ENCODE measurements at regions not wholly inside any gene's neighbourhood (a gene's known extent, or its start where the extent isn't known, plus 50 kb on each side); places are given as distances from the start of the nearest gene placed in this dataset.
"Not testable (repeated sequence)": the region's sequence is repeated elsewhere in the genome, so short reads cannot be mapped to it uniquely, and the experiment has no call there.

GRCh38 chr9:6099346-6099745 is 83.9 kb upstream of the RANBP6 start:
- not testable (repeated sequence) for H3K27ac ChIP-seq; H3K27me3 ChIP-seq; H3K36me3 ChIP-seq; H3K9me3 ChIP-seq (ENCODE audit: low read depth); H3K4me1 ChIP-seq (ENCODE audit: low read depth); DNase-seq (ENCODE audit: low read depth in 1 of 2, low spot score in 1 of 2); H3K4me3 ChIP-seq

GRCh38 chr9:6098431-6098830 is 83.0 kb upstream of the RANBP6 start:
- TF ChIP-seq CTCF (IDR thresholded peaks at IDR 0.05; ENCODE audit: low read depth, low read length) = no peak
- Histone ChIP-seq H3K4me1 (ENCODE audit: low read depth) (no peaks in the 10 kb centered on the region), H3K36me3 (no peaks in the 10 kb centered on the region), H3K9me3 (ENCODE audit: low read depth) (no peaks in the 10 kb centered on the region), H3K4me3 (no peak overlapping the region), H3K27me3 (no peaks in the 10 kb centered on the region), H3K27ac (no peak overlapping the region)
- peak in 1 of 2 donors; percentile 59 for DNase-seq (ENCODE audit: low read depth in 1 of 2, low spot score in 1 of 2)

DNA sequence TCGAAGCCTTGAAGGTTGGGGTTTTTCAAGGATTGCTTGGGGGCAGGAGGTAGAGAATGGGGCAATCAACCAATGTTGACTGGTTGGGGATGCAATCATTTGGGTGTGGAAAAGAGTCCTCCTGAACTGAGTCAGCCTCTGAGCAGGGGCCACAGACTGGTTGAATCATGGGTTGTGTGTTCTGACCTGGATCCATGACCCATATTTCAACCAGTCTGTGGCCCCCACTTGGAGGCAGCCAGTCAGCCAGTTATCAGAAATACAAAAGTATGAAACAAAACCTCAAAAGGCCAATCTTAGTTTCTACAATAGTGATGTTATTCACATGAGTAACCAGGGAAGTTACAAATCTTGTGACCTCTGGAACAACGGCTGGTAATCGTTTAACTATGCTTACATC is 81.4 kb upstream of the RANBP6 start:
- no peak overlapping the region for H3K27ac ChIP-seq
- no peaks in the 10 kb centered on the region for H3K9me3 ChIP-seq (ENCODE audit: low read depth)
- no peak for TF ChIP-seq CTCF (IDR thresholded peaks at IDR 0.05; ENCODE audit: low read depth, low read length)
- DNase-seq (ENCODE audit: low read depth in 1 of 2, low spot score in 1 of 2) = peak in 1 of 2 donors; percentile 86
- H3K27me3 ChIP-seq = no peaks in the 10 kb centered on the region
- no peak overlapping the region for H3K4me3 ChIP-seq
- H3K4me1 ChIP-seq (ENCODE audit: low read depth) = no peaks in the 10 kb centered on the region
- H3K36me3 ChIP-seq = no peaks in the 10 kb centered on the region

DNA sequence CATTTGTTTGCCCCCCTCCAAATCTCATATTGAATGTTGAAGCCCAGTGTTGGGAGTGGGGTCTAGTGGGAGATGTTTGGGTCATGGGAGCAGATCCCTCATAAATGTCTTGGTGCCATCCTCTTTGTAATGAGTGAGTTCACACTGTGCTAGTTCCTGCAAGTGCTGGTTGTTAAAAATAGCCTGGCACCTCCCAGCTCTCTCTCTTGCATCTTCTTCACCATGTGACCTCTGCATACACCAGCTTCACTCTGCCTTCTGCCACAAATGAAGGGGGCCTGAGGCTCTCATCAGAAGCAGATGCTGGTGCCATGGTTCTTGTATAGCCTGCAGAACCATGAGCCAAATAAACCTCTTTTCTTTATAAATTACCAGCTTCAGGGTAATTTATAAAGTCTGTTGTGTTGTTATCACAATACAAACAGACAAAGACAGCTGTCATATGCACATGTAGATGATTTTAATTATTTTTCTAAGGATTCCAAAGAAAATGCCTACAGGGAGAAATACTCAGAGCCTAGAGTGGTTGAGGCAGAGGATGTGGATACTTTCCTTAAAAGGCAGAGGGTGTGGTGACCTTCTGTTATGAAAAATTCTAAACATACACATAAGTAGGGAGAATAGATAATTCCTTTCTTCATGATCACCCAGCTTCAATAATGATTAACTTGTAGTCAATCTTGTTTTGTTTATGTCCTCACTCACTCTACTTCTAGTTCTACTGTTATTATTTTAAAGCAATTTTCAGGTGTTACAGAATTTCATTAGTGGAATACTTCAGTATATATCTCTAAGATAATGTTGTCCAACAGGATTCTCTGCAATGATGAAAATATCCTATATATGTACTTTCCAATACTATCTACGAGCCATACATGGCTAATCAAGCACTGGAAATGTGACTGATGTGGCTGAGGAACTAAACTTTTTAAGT is 75.1 kb upstream of the RANBP6 start:
- no peak for TF ChIP-seq CTCF (IDR thresholded peaks at IDR 0.05; ENCODE audit: low read depth, low read length)
- Histone ChIP-seq H3K27me3 (no peaks in the 10 kb centered on the region), H3K4me3 (no peak overlapping the region), H3K36me3 (no peaks in the 10 kb centered on the region), H3K27ac (no peak overlapping the region), H3K4me1 (ENCODE audit: low read depth) (peaks cover 12% of the 10 kb centered on the region), H3K9me3 (ENCODE audit: low read depth) (no peaks in the 10 kb centered on the region)
- peak in 1 of 2 donors; percentile 46 for DNase-seq (ENCODE audit: low read depth in 1 of 2, low spot score in 1 of 2)

DNA sequence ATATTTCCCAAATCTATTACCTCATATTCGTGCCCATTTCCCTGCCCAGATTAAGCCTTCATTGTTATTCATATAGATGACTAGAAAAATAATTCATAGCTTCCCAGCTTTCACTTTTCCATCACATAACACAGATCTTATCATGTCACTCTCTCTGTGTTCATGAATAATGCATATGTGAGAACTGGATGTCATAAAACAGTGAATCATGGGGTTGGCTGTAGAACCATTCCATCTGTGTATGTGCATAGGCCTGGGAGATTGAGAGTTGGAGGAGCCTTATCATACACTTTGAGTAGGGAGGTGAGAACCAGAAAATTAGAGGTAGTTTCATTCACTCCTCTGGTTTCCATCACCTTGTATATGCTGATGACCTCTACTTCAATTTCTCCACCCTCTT is 73.9 kb upstream of the RANBP6 start:
- Histone ChIP-seq H3K4me3 (no peak overlapping the region), H3K4me1 (ENCODE audit: low read depth) (peaks cover 12% of the 10 kb centered on the region), H3K27me3 (no peaks in the 10 kb centered on the region), H3K9me3 (ENCODE audit: low read depth) (no peaks in the 10 kb centered on the region), H3K36me3 (no peaks in the 10 kb centered on the region), H3K27ac (no peak overlapping the region)
- TF ChIP-seq CTCF (IDR thresholded peaks at IDR 0.05; ENCODE audit: low read depth, low read length) = no peak
- DNase-seq (ENCODE audit: low read depth in 1 of 2, low spot score in 1 of 2) = no peak

DNA sequence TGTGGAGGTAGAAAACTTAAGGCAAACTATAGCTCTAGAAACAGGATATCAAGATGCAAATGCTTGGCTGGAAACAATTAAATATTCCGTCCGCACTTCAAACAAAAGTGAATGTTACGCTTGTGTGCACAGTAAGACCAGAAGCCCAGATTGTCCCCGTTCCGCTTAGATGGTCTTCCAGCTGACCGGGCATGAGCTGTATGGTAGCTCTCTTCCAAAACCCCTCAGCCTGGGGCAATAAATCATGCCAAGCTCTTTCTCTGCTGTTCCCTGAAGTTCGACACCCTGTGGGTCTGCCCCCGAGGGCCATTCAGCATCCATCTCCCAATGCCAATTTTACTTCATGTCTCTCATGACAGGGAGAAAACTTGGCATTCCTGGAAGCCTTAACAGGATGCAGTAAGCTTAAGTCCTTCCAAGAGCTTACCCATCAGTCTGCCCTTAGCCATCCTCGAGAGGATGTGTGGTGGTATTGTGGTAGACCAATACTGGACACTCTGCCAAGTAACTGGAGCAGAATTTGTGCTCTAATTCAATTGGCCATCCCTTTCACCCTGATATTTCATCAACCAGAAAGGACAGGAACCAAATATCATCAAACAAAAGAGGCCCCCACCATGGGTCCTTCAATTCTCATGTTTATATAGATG is 70.7 kb upstream of the RANBP6 start:
- no peak for TF ChIP-seq CTCF (IDR thresholded peaks at IDR 0.05; ENCODE audit: low read depth, low read length)
- DNase-seq (ENCODE audit: low read depth in 1 of 2, low spot score in 1 of 2) = no peak
- no peaks in the 10 kb centered on the region for H3K9me3 ChIP-seq (ENCODE audit: low read depth)
- no peaks in the 10 kb centered on the region for H3K36me3 ChIP-seq
- no peak overlapping the region for H3K4me3 ChIP-seq
- no peak overlapping the region for H3K27ac ChIP-seq
- H3K4me1 ChIP-seq (ENCODE audit: low read depth) = peaks cover 12% of the 10 kb centered on the region
- H3K27me3 ChIP-seq = no peaks in the 10 kb centered on the region

All from cardiac muscle cell (in vitro differentiated cells and primary cell).